ENCODE measurements at regions not wholly inside any gene's neighbourhood (a gene's known extent, or its start where the extent isn't known, plus 50 kb on each side); places are given as distances from the start of the nearest gene placed in this dataset.

GRCh38 chr12:3996322-3996721 lies 123.1 kb upstream of the PARP11 start (continued):
- no peak for TF ChIP-seq BRF2 (CRISPR knock-in tag; IDR thresholded peaks at IDR 0.05)
- TF ChIP-seq, protein P1, sequence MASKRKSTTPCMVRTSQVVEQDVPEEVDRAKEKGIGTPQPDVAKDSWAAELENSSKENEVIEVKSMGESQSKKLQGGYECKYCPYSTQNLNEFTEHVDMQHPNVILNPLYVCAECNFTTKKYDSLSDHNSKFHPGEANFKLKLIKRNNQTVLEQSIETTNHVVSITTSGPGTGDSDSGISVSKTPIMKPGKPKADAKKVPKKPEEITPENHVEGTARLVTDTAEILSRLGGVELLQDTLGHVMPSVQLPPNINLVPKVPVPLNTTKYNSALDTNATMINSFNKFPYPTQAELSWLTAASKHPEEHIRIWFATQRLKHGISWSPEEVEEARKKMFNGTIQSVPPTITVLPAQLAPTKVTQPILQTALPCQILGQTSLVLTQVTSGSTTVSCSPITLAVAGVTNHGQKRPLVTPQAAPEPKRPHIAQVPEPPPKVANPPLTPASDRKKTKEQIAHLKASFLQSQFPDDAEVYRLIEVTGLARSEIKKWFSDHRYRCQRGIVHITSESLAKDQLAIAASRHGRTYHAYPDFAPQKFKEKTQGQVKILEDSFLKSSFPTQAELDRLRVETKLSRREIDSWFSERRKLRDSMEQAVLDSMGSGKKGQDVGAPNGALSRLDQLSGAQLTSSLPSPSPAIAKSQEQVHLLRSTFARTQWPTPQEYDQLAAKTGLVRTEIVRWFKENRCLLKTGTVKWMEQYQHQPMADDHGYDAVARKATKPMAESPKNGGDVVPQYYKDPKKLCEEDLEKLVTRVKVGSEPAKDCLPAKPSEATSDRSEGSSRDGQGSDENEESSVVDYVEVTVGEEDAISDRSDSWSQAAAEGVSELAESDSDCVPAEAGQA (IDR thresholded peaks at IDR 0.05; ENCODE audit: low read depth) = no peak
- TF ChIP-seq, protein P1 (CRISPR knock-in tag; IDR thresholded peaks at IDR 0.05; ENCODE audit: borderline replicate concordance) = no peak
- TF ChIP-seq, protein P2, sequence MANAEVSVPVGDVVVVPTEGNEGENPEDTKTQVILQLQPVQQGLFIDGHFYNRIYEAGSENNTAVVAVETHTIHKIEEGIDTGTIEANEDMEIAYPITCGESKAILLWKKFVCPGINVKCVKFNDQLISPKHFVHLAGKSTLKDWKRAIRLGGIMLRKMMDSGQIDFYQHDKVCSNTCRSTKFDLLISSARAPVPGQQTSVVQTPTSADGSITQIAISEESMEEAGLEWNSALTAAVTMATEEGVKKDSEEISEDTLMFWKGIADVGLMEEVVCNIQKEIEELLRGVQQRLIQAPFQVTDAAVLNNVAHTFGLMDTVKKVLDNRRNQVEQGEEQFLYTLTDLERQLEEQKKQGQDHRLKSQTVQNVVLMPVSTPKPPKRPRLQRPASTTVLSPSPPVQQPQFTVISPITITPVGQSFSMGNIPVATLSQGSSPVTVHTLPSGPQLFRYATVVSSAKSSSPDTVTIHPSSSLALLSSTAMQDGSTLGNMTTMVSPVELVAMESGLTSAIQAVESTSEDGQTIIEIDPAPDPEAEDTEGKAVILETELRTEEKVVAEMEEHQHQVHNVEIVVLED (CRISPR knock-in tag; IDR thresholded peaks at IDR 0.05; ENCODE audit: borderline replicate concordance) = 0 out of 2 replicates have a peak, but pooled peaks have one; percentile 18
